ENCODE measurements at regions not wholly inside any gene's neighbourhood (a gene's known extent, or its start where the extent isn't known, plus 50 kb on each side); places are given as distances from the start of the nearest gene placed in this dataset.
"Not testable (repeated sequence)": the region's sequence is repeated elsewhere in the genome, so short reads cannot be mapped to it uniquely, and the experiment has no call there.

DNA sequence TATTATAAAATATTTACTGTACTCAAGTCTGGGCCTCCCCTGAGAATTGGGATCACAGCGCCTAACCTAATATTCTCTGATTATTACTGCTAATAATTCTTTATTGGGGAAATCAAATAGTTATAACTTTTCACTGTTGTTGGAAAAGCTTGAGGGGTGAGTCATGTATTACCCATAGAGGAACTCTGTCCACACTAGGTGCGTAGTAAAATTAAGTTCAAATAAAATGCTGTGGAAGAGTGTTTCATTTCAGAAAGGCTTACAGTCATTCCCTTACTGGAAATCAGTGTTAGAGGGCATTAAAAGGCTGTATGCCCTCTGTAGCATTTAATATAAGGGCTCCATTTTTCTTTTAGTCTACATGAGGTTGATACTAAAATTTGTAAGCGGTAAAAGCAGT lies 135.0 kb upstream of the NFIA start:
- DNase-seq (no peak), ATAC-seq (no peak)
- intact Hi-C loops (cut with DNase I) = no loop called here
- Histone ChIP-seq H3K27ac (no peak overlapping the region), H3K9me3 (no peaks in the 10 kb centered on the region), H3K27me3 (no peaks in the 10 kb centered on the region), H3K4me1 (no peaks in the 10 kb centered on the region), H3K36me3 (no peaks in the 10 kb centered on the region), H3K4me3 (no peak overlapping the region)
- TF ChIP-seq CTCF (IDR thresholded peaks at IDR 0.05) = no peak

- H3K36me3 ChIP-seq = no peaks in the 10 kb centered on the region
- no peaks in the 10 kb centered on the region for H3K4me1 ChIP-seq
- no peak overlapping the region for H3K4me3 ChIP-seq
- intact Hi-C loops (cut with DNase I) = no loop called here
- no peak for TF ChIP-seq CTCF (IDR thresholded peaks at IDR 0.05)
- DNase-seq = no peak
- no peaks in the 10 kb centered on the region for H3K9me3 ChIP-seq
- no peak overlapping the region for H3K27ac ChIP-seq
- ATAC-seq = peak; percentile 59
- no peaks in the 10 kb centered on the region for H3K27me3 ChIP-seq
Measured at GRCh38 chr1:60942896-60943638, 139.3 kb upstream of the NFIA start.

DNA sequence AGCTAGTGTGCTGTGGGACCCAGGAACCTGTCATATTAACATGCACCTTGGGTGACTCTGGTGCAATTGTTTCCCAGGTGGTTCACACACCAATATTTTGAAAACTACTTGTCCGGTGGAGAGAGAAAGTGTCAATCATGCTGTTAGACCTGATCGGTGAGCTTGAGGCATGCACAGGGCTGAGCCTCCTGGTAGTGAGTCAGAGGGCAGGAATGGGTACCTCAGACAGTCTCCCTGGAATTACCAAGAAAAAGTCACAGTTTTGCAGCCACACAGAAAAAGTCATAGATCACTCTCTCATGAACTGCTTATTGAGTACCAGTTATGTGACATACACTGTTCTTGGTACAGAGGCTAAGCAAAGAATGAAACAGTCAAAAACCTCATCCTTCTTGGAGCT lies 140.1 kb upstream of the NFIA start:
- Histone ChIP-seq H3K4me1 (no peaks in the 10 kb centered on the region), H3K27me3 (no peaks in the 10 kb centered on the region), H3K4me3 (no peak overlapping the region), H3K27ac (no peak overlapping the region), H3K9me3 (no peaks in the 10 kb centered on the region), H3K36me3 (no peaks in the 10 kb centered on the region)
- TF ChIP-seq CTCF (IDR thresholded peaks at IDR 0.05) = no peak
- DNase-seq (no peak), ATAC-seq (no peak)
- intact Hi-C loops (cut with DNase I) = no loop called here

- H3K4me1 ChIP-seq; intact Hi-C loops (cut with DNase I); H3K27me3 ChIP-seq; H3K4me3 ChIP-seq; H3K36me3 ChIP-seq; ATAC-seq; DNase-seq; H3K9me3 ChIP-seq; H3K27ac ChIP-seq: not testable (repeated sequence)
Measured at GRCh38 chr1:60940685-60941084, 141.7 kb upstream of the NFIA start.

GRCh38 chr1:60937720-60938119 lies 144.6 kb upstream of the NFIA start:
- Histone ChIP-seq H3K27ac (no peak overlapping the region), H3K4me3 (no peak overlapping the region), H3K27me3 (no peaks in the 10 kb centered on the region), H3K9me3 (no peaks in the 10 kb centered on the region), H3K36me3 (no peaks in the 10 kb centered on the region), H3K4me1 (no peaks in the 10 kb centered on the region)
- no peak for TF ChIP-seq CTCF (IDR thresholded peaks at IDR 0.05)
- DNase-seq = no peak
- intact Hi-C loops (cut with DNase I) = no loop called here
- no peak for ATAC-seq

GRCh38 chr1:60936591-60937342 lies 145.6 kb upstream of the NFIA start:
- intact Hi-C loops (cut with DNase I) = no loop called here
- Histone ChIP-seq H3K36me3 (no peaks in the 10 kb centered on the region), H3K4me3 (no peak overlapping the region), H3K9me3 (no peaks in the 10 kb centered on the region), H3K27ac (no peak overlapping the region), H3K27me3 (no peaks in the 10 kb centered on the region), H3K4me1 (no peaks in the 10 kb centered on the region)
- no peak for DNase-seq
- no peak for ATAC-seq
- no peak for TF ChIP-seq CTCF (IDR thresholded peaks at IDR 0.05)
